ENCODE measurements at regions not wholly inside any gene's neighbourhood (a gene's known extent, or its start where the extent isn't known, plus 50 kb on each side); places are given as distances from the start of the nearest gene placed in this dataset.

- H3K27ac ChIP-seq (ENCODE audit: low read depth in 2 of 2, low read length in 1 of 2): no peak overlapping the region
- H3K4me3 ChIP-seq (ENCODE audit: low read depth in 1 of 2, low read length in 2 of 2): no peak overlapping the region
- H3K4me1 ChIP-seq (ENCODE audit: control insufficient read depth in 2 of 2, insufficient read depth in 2 of 2, low read length in 1 of 2): peaks cover 0 to 2% of the 10 kb centered on the region in 2 donors
- 85 to 86% methylated on average over 4 of the region's 4 CpGs for WGBS, 2 donors
- H3K9me3 ChIP-seq (ENCODE audit: control insufficient read depth in 2 of 2, insufficient read depth in 1 of 2, low read depth in 1 of 2, low read length in 1 of 2): no peaks in the 10 kb centered on the region
- H3K36me3 ChIP-seq (ENCODE audit: control insufficient read depth in 2 of 2, insufficient read depth in 2 of 2, low read length in 1 of 2): no peaks in the 10 kb centered on the region
- no peaks in the 10 kb centered on the region for H3K27me3 ChIP-seq (ENCODE audit: control insufficient read depth in 1 of 2, insufficient read depth in 2 of 2, low read length in 2 of 2)
Measured at GRCh38 chr10:78281627-78282026, 248.0 kb downstream of the RPS24 start.

- WGBS, 2 donors: 92% methylated on average over 3 of the region's 3 CpGs
- no peaks in the 10 kb centered on the region for H3K9me3 ChIP-seq (ENCODE audit: control insufficient read depth in 2 of 2, insufficient read depth in 1 of 2, low read depth in 1 of 2, low read length in 1 of 2)
- H3K27me3 ChIP-seq (ENCODE audit: control insufficient read depth in 1 of 2, insufficient read depth in 2 of 2, low read length in 2 of 2): no peaks in the 10 kb centered on the region
- peaks cover 0 to 2% of the 10 kb centered on the region in 2 donors for H3K4me1 ChIP-seq (ENCODE audit: control insufficient read depth in 2 of 2, insufficient read depth in 2 of 2, low read length in 1 of 2)
- H3K27ac ChIP-seq (ENCODE audit: low read depth in 2 of 2, low read length in 1 of 2): no peak overlapping the region
- no peak overlapping the region for H3K4me3 ChIP-seq (ENCODE audit: low read depth in 1 of 2, low read length in 2 of 2)
- no peaks in the 10 kb centered on the region for H3K36me3 ChIP-seq (ENCODE audit: control insufficient read depth in 2 of 2, insufficient read depth in 2 of 2, low read length in 1 of 2)
Measured at GRCh38 chr10:78283069-78283682, 249.5 kb downstream of the RPS24 start.

- H3K27me3 ChIP-seq (ENCODE audit: control insufficient read depth in 1 of 2, insufficient read depth in 2 of 2, low read length in 2 of 2): no peaks in the 10 kb centered on the region
- peaks cover 0 to 2% of the 10 kb centered on the region in 2 donors for H3K4me1 ChIP-seq (ENCODE audit: control insufficient read depth in 2 of 2, insufficient read depth in 2 of 2, low read length in 1 of 2)
- H3K27ac ChIP-seq (ENCODE audit: low read depth in 2 of 2, low read length in 1 of 2): no peak overlapping the region
- H3K4me3 ChIP-seq (ENCODE audit: low read depth in 1 of 2, low read length in 2 of 2): no peak overlapping the region
- no peaks in the 10 kb centered on the region for H3K9me3 ChIP-seq (ENCODE audit: control insufficient read depth in 2 of 2, insufficient read depth in 1 of 2, low read depth in 1 of 2, low read length in 1 of 2)
- WGBS, 2 donors: 79 to 82% methylated on average over 4 of the region's 4 CpGs
- no peaks in the 10 kb centered on the region for H3K36me3 ChIP-seq (ENCODE audit: control insufficient read depth in 2 of 2, insufficient read depth in 2 of 2, low read length in 1 of 2)
Measured at GRCh38 chr10:78284381-78284780, 250.7 kb downstream of the RPS24 start.

GRCh38 chr10:78285226-78285625, 251.6 kb downstream of the RPS24 start:
- Histone ChIP-seq H3K4me1 (ENCODE audit: control insufficient read depth in 2 of 2, insufficient read depth in 2 of 2, low read length in 1 of 2) (peaks cover 0 to 2% of the 10 kb centered on the region in 2 donors), H3K9me3 (ENCODE audit: control insufficient read depth in 2 of 2, insufficient read depth in 1 of 2, low read depth in 1 of 2, low read length in 1 of 2) (no peaks in the 10 kb centered on the region), H3K4me3 (ENCODE audit: low read depth in 1 of 2, low read length in 2 of 2) (no peak overlapping the region), H3K36me3 (ENCODE audit: control insufficient read depth in 2 of 2, insufficient read depth in 2 of 2, low read length in 1 of 2) (no peaks in the 10 kb centered on the region), H3K27ac (ENCODE audit: low read depth in 2 of 2, low read length in 1 of 2) (no peak overlapping the region), H3K27me3 (ENCODE audit: control insufficient read depth in 1 of 2, insufficient read depth in 2 of 2, low read length in 2 of 2) (no peaks in the 10 kb centered on the region)
- WGBS, 2 donors: 55 to 69% methylated on average over 5 of the region's 5 CpGs

GRCh38 chr10:78286186-78286585, 252.5 kb downstream of the RPS24 start:
- Histone ChIP-seq H3K4me3 (ENCODE audit: low read depth in 1 of 2, low read length in 2 of 2) (no peak overlapping the region), H3K36me3 (ENCODE audit: control insufficient read depth in 2 of 2, insufficient read depth in 2 of 2, low read length in 1 of 2) (no peaks in the 10 kb centered on the region), H3K4me1 (ENCODE audit: control insufficient read depth in 2 of 2, insufficient read depth in 2 of 2, low read length in 1 of 2) (peaks cover 0 to 2% of the 10 kb centered on the region in 2 donors), H3K27ac (ENCODE audit: low read depth in 2 of 2, low read length in 1 of 2) (no peak overlapping the region), H3K27me3 (ENCODE audit: control insufficient read depth in 1 of 2, insufficient read depth in 2 of 2, low read length in 2 of 2) (no peaks in the 10 kb centered on the region), H3K9me3 (ENCODE audit: control insufficient read depth in 2 of 2, insufficient read depth in 1 of 2, low read depth in 1 of 2, low read length in 1 of 2) (no peaks in the 10 kb centered on the region)
- WGBS, 2 donors: 50 to 52% methylated on average over 1 of the region's 1 CpG

- H3K27ac ChIP-seq (ENCODE audit: low read depth in 2 of 2, low read length in 1 of 2): no peak overlapping the region
- H3K36me3 ChIP-seq (ENCODE audit: control insufficient read depth in 2 of 2, insufficient read depth in 2 of 2, low read length in 1 of 2): no peaks in the 10 kb centered on the region
- no peaks in the 10 kb centered on the region for H3K27me3 ChIP-seq (ENCODE audit: control insufficient read depth in 1 of 2, insufficient read depth in 2 of 2, low read length in 2 of 2)
- 61 to 69% methylated on average over 9 of the region's 9 CpGs for WGBS, 2 donors
- H3K4me1 ChIP-seq (ENCODE audit: control insufficient read depth in 2 of 2, insufficient read depth in 2 of 2, low read length in 1 of 2): peaks cover 0 to 2% of the 10 kb centered on the region in 2 donors
- H3K9me3 ChIP-seq (ENCODE audit: control insufficient read depth in 2 of 2, insufficient read depth in 1 of 2, low read depth in 1 of 2, low read length in 1 of 2): no peaks in the 10 kb centered on the region
- H3K4me3 ChIP-seq (ENCODE audit: low read depth in 1 of 2, low read length in 2 of 2): no peak overlapping the region
Measured at GRCh38 chr10:78286668-78287067, 253.0 kb downstream of the RPS24 start.

- Histone ChIP-seq H3K4me3 (ENCODE audit: low read depth in 1 of 2, low read length in 2 of 2) (no peak overlapping the region), H3K4me1 (ENCODE audit: control insufficient read depth in 2 of 2, insufficient read depth in 2 of 2, low read length in 1 of 2) (peaks cover 0 to 2% of the 10 kb centered on the region in 2 donors), H3K27me3 (ENCODE audit: control insufficient read depth in 1 of 2, insufficient read depth in 2 of 2, low read length in 2 of 2) (no peaks in the 10 kb centered on the region), H3K27ac (ENCODE audit: low read depth in 2 of 2, low read length in 1 of 2) (no peak overlapping the region), H3K9me3 (ENCODE audit: control insufficient read depth in 2 of 2, insufficient read depth in 1 of 2, low read depth in 1 of 2, low read length in 1 of 2) (no peaks in the 10 kb centered on the region), H3K36me3 (ENCODE audit: control insufficient read depth in 2 of 2, insufficient read depth in 2 of 2, low read length in 1 of 2) (no peaks in the 10 kb centered on the region)
- 76 to 84% methylated on average over 1 of the region's 1 CpG for WGBS, 2 donors
Measured at GRCh38 chr10:78287618-78288017, 254.0 kb downstream of the RPS24 start.

- H3K27ac ChIP-seq (ENCODE audit: low read depth in 2 of 2, low read length in 1 of 2): no peak overlapping the region
- H3K4me1 ChIP-seq (ENCODE audit: control insufficient read depth in 2 of 2, insufficient read depth in 2 of 2, low read length in 1 of 2): peaks cover 0 to 2% of the 10 kb centered on the region in 2 donors
- WGBS, 2 donors: 81 to 82% methylated on average over 3 of the region's 3 CpGs
- H3K4me3 ChIP-seq (ENCODE audit: low read depth in 1 of 2, low read length in 2 of 2): no peak overlapping the region
- no peaks in the 10 kb centered on the region for H3K36me3 ChIP-seq (ENCODE audit: control insufficient read depth in 2 of 2, insufficient read depth in 2 of 2, low read length in 1 of 2)
- no peaks in the 10 kb centered on the region for H3K9me3 ChIP-seq (ENCODE audit: control insufficient read depth in 2 of 2, insufficient read depth in 1 of 2, low read depth in 1 of 2, low read length in 1 of 2)
- no peaks in the 10 kb centered on the region for H3K27me3 ChIP-seq (ENCODE audit: control insufficient read depth in 1 of 2, insufficient read depth in 2 of 2, low read length in 2 of 2)
Measured at GRCh38 chr10:78288663-78289062, 255.0 kb downstream of the RPS24 start.

- H3K27ac ChIP-seq (ENCODE audit: low read depth in 2 of 2, low read length in 1 of 2): no peak overlapping the region
- peaks cover 0 to 2% of the 10 kb centered on the region in 2 donors for H3K4me1 ChIP-seq (ENCODE audit: control insufficient read depth in 2 of 2, insufficient read depth in 2 of 2, low read length in 1 of 2)
- no peaks in the 10 kb centered on the region for H3K27me3 ChIP-seq (ENCODE audit: control insufficient read depth in 1 of 2, insufficient read depth in 2 of 2, low read length in 2 of 2)
- H3K36me3 ChIP-seq (ENCODE audit: control insufficient read depth in 2 of 2, insufficient read depth in 2 of 2, low read length in 1 of 2): no peaks in the 10 kb centered on the region
- no peaks in the 10 kb centered on the region for H3K9me3 ChIP-seq (ENCODE audit: control insufficient read depth in 2 of 2, insufficient read depth in 1 of 2, low read depth in 1 of 2, low read length in 1 of 2)
- no peak overlapping the region for H3K4me3 ChIP-seq (ENCODE audit: low read depth in 1 of 2, low read length in 2 of 2)
- 82 to 84% methylated on average over 11 of the region's 11 CpGs for WGBS, 2 donors
Measured at GRCh38 chr10:78290131-78290750, 256.6 kb downstream of the RPS24 start.

- no peaks in the 10 kb centered on the region for H3K36me3 ChIP-seq (ENCODE audit: control insufficient read depth in 2 of 2, insufficient read depth in 2 of 2, low read length in 1 of 2)
- no peaks in the 10 kb centered on the region for H3K4me1 ChIP-seq (ENCODE audit: control insufficient read depth in 2 of 2, insufficient read depth in 2 of 2, low read length in 1 of 2)
- no peak overlapping the region for H3K4me3 ChIP-seq (ENCODE audit: low read depth in 1 of 2, low read length in 2 of 2)
- 67 to 80% methylated on average over 2 of the region's 2 CpGs for WGBS, 2 donors
- H3K27ac ChIP-seq (ENCODE audit: low read depth in 2 of 2, low read length in 1 of 2): no peak overlapping the region
- H3K27me3 ChIP-seq (ENCODE audit: control insufficient read depth in 1 of 2, insufficient read depth in 2 of 2, low read length in 2 of 2): no peaks in the 10 kb centered on the region
- H3K9me3 ChIP-seq (ENCODE audit: control insufficient read depth in 2 of 2, insufficient read depth in 1 of 2, low read depth in 1 of 2, low read length in 1 of 2): no peaks in the 10 kb centered on the region
Measured at GRCh38 chr10:78291722-78292121, 258.1 kb downstream of the RPS24 start.

Data from esophagus (tissue), 2 donors.